HCT116 (cell line): ENCODE measurements at regions not wholly inside any gene's neighbourhood (a gene's known extent, or its start where the extent isn't known, plus 50 kb on each side); places are given as distances from the start of the nearest gene placed in this dataset.

Experiments used
- ATAC-seq: fragments of 200-7000 bp; cut with Tn5 transposase; 2 replicates; pipeline ENCODE4 v1.9.1; 2020; ENCODE audit warnings: mild to moderate bottlenecking, moderate library complexity
- BruUV-seq: library from RNA; stranded (reverse); fragments of 400-500 nt; replicated peaks from 2 replicates; lab custom pipeline; 2021; lab: Mats Ljungman, UMichigan
- CTCF ChIA-PET: fragments of 300-600 bp; sonication (Branson Sonifier 250); formaldehyde crosslinking; loops from one replicate; lab custom pipeline; 2021; ENCODE audit warnings: antibody characterized with exemption; lab: Charles Lee
- POLR2A ChIA-PET: fragments of 300-600, 350-600 bp; sonication (Branson Sonifier 250); formaldehyde crosslinking; loops from one replicate; lab custom pipeline; 2021; ENCODE audit warnings: antibody characterized with exemption; lab: Charles Lee
- RAD21 ChIA-PET, 2 experiments: fragments of 300-600 bp; sonication (Branson Sonifier 250); formaldehyde crosslinking; loops; one replicate each; lab custom pipeline; 2023; ENCODE audit warnings: low total read pairs in 2 of 2; ENCODE audit not compliant: uncharacterized antibody in 2 of 2, unreplicated experiment in 2 of 2, low non-redundant PET in 1 of 2; lab: Charles Lee
- DNase-seq: peaks from one replicate; pipeline ENCODE4 v3.0.0-alpha.2; 2010; ENCODE audit warnings: low read depth, low spot score
- H2AFZ ChIP-seq: fragments of 200-600 bp; shearing (Covaris generic), sonication (generic); 2 replicates; pipeline ENCODE4 v1.6.1; 2017; ENCODE audit warnings: low read depth, mixed run types, mixed read lengths, antibody characterized with exemption, low read length; ENCODE audit not compliant: poor library complexity, severe bottlenecking
- H3K27ac ChIP-seq: 2 replicates; pipeline ENCODE4 v1.5.1; 2012; ENCODE audit warnings: low read depth, low read length
- H3K27me3 ChIP-seq: fragments of 200-600 bp; sonication (generic); 2 replicates; pipeline ENCODE4 v1.6.1; 2016; ENCODE audit warnings: mixed run types, low read length, mixed read lengths; ENCODE audit not compliant: insufficient read depth
- H3K36me3 ChIP-seq, 2 experiments: fragments of 200-500 bp in 1 of 2; fragments of 200-600 bp in 1 of 2; sonication (Bioruptor generic) in 1 of 2; sonication (generic) in 1 of 2; 2 replicates each; pipeline versions ENCODE4 v1.5.1 to v1.6.1; 2014 to 2016; ENCODE audit warnings: low read length in 2 of 2, inconsistent platforms in 1 of 2, mixed read lengths in 1 of 2, mixed run types in 1 of 2; ENCODE audit not compliant: insufficient read depth in 2 of 2, control insufficient read depth in 1 of 2
- H3K4me1 ChIP-seq, 2 experiments: fragments of 200-600 bp in 1 of 2; sonication (generic) in 1 of 2; 2 replicates each; pipeline versions ENCODE4 v1.5.1 to v1.6.1; 2012 to 2017; ENCODE audit warnings: low read length in 2 of 2, inconsistent platforms in 1 of 2, mild to moderate bottlenecking in 1 of 2, mixed read lengths in 1 of 2, mixed run types in 1 of 2, moderate library complexity in 1 of 2; ENCODE audit not compliant: insufficient read depth in 2 of 2, control insufficient read depth in 1 of 2
- H3K4me2 ChIP-seq: fragments of 200-600 bp; sonication (generic); 2 replicates; pipeline ENCODE4 v1.6.1; 2017; ENCODE audit warnings: mixed run types, low read length, mixed read lengths
- H3K4me3 ChIP-seq, 2 experiments: fragments of 200-600 bp in 1 of 2; sonication (generic) in 1 of 2; replicated peaks in 1 of 2; 2 replicates each; pipeline ENCODE4 v1.5.1; 2011 to 2016; ENCODE audit warnings: low read length in 2 of 2, control low read depth in 1 of 2, low read depth in 1 of 2, mild to moderate bottlenecking in 1 of 2, mixed read lengths in 1 of 2, mixed run types in 1 of 2
- H3K79me2 ChIP-seq: fragments of 200-600 bp; sonication (generic); 2 replicates; pipeline ENCODE4 v1.6.1; 2017; ENCODE audit warnings: mild to moderate bottlenecking, mixed run types, low read length, moderate library complexity, mixed read lengths; ENCODE audit not compliant: insufficient read depth
- H3K9ac ChIP-seq: fragments of 200-600 bp; sonication (generic); 2 replicates; pipeline ENCODE4 v1.6.1; 2016; ENCODE audit warnings: low read length, mixed read lengths
- H3K9me2 ChIP-seq: fragments of 200-600 bp; sonication (generic), shearing (Covaris generic); 2 replicates; pipeline ENCODE4 v1.6.1; 2017; ENCODE audit warnings: mixed run types, mild to moderate bottlenecking, moderate library complexity; ENCODE audit not compliant: insufficient read depth
- H3K9me3 ChIP-seq, 2 experiments: fragments of 200-500 bp in 1 of 2; fragments of 200-600 bp in 1 of 2; sonication (Bioruptor generic) in 1 of 2; sonication (generic) in 1 of 2; 2 replicates each; pipeline ENCODE4 v1.6.1; 2014 to 2017; ENCODE audit warnings: low read length in 2 of 2, mixed read lengths in 2 of 2, inconsistent platforms in 1 of 2, low read depth in 1 of 2, mild to moderate bottlenecking in 1 of 2, mixed run types in 1 of 2, moderate library complexity in 1 of 2; ENCODE audit not compliant: control insufficient read depth in 1 of 2, insufficient read depth in 1 of 2
- H4K20me1 ChIP-seq: fragments of 200-600 bp; sonication (generic), shearing (Covaris generic); 2 replicates; pipeline ENCODE4 v1.6.1; 2017; ENCODE audit warnings: mixed run types, mild to moderate bottlenecking, moderate library complexity; ENCODE audit not compliant: insufficient read depth
- CEBPB ChIP-seq: IDR thresholded peaks from 2 replicates; pipeline ENCODE4 v1.6.1; 2012; ENCODE audit warnings: low read depth
- ELF1 ChIP-seq: IDR thresholded peaks from 2 replicates; pipeline ENCODE4 v1.6.1; 2012; ENCODE audit warnings: low read depth, borderline replicate concordance
- EZH2 ChIP-seq: fragments of 200-600 bp; sonication (generic); IDR thresholded peaks from 2 replicates; pipeline ENCODE4 v1.6.1; 2017; ENCODE audit warnings: antibody characterized with exemption, mixed run types
- EZH2phosphoT487 ChIP-seq: fragments of 200-600 bp; IDR thresholded peaks from 2 replicates; pipeline ENCODE4 v1.6.1; 2018; ENCODE audit warnings: antibody characterized with exemption, borderline replicate concordance
- JUND ChIP-seq: IDR thresholded peaks from 2 replicates; pipeline ENCODE4 v1.6.1; 2012
- POLR2A ChIP-seq: IDR thresholded peaks from 2 replicates; pipeline ENCODE4 v1.7.0; 2011; ENCODE audit warnings: borderline replicate concordance; ENCODE audit not compliant: insufficient read depth, insufficient read length; ENCODE audit errors: extremely low read depth
- POLR2AphosphoS5 ChIP-seq: IDR thresholded peaks from 2 replicates; pipeline ENCODE4 v1.6.1; 2011; ENCODE audit warnings: mild to moderate bottlenecking, low read depth, low read length, moderate library complexity
- RAD21 ChIP-seq: IDR thresholded peaks from 2 replicates; pipeline ENCODE4 v1.6.1; 2012; ENCODE audit warnings: low read depth, mild to moderate bottlenecking
- SP1 ChIP-seq: IDR thresholded peaks from 2 replicates; pipeline ENCODE4 v1.6.1; 2012; ENCODE audit warnings: low read depth
- SRF ChIP-seq: IDR thresholded peaks from 2 replicates; pipeline ENCODE4 v1.6.1; 2012; ENCODE audit warnings: low read depth
- YY1 ChIP-seq: IDR thresholded peaks from 2 replicates; pipeline ENCODE4 v1.6.1; 2011; ENCODE audit warnings: low read length, low read depth, moderate library complexity, mild to moderate bottlenecking; ENCODE audit not compliant: insufficient replicate concordance; ENCODE audit errors: extremely low read depth
- ZBTB33 ChIP-seq: IDR thresholded peaks from 2 replicates; pipeline ENCODE4 v1.6.1; 2011; ENCODE audit warnings: mild to moderate bottlenecking, low read length, moderate library complexity; ENCODE audit not compliant: insufficient replicate concordance; ENCODE audit errors: extremely low read depth
- ZNF274 ChIP-seq: fragments of 200-500 bp; sonication (Bioruptor generic); IDR thresholded peaks from 2 replicates; pipeline ENCODE4 v1.6.1; 2014; ENCODE audit warnings: mild to moderate bottlenecking, low read depth, low read length, inconsistent platforms
- intact Hi-C: fragments of 100-400 bp; cut with micrococcal nuclease; formaldehyde crosslinking; loops from 2 replicates; pipeline ENCODE4 v1.10.0; 2022
- TF ChIP-seq, protein P1 (sequence below), 3 experiments: fragments of 200-600 bp in 1 of 3; sonication (generic) in 1 of 3; IDR thresholded peaks in 2 of 3; conservative IDR thresholded peaks in 1 of 3; 2 replicates each; pipeline ENCODE4 v1.5.1; 2012 to 2017; ENCODE audit warnings: low read depth in 2 of 3, low read length in 2 of 3, antibody characterized with exemption in 1 of 3, borderline replicate concordance in 1 of 3, control low read depth in 1 of 3, mild to moderate bottlenecking in 1 of 3, mixed read lengths in 1 of 3, mixed run types in 1 of 3, moderate library complexity in 1 of 3; ENCODE audit not compliant: insufficient read depth in 1 of 3
- TF ChIP-seq, protein P2 (sequence below): IDR thresholded peaks from 2 replicates; pipeline ENCODE4 v1.6.1; 2012; ENCODE audit warnings: low read depth

DNA sequence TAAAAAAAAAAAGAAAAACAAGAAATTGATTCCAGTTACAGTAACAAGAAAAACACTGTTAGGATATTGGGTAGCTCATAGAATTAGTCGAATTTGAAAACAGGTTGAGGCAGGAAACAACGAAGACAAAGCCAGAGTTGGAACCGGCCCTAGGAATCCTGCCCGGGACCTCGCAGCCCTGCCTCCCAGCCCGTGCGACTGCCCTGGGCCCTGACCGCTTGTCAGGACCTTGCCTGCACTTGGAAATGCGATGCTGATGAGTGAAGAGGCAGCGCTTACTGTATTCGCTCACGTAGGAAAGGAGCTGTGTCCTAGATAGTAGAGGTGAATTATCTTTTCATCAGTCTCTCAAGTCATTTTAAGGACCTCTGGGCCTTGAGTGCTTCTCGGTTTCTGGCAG is 611.7 kb upstream of the FAT1 start:
- no peaks in the 10 kb centered on the region for H3K9me2 ChIP-seq
- ChIA-PET POLR2A (no interaction called here), CTCF (no interaction called here), RAD21 (no interaction called here)
- TF ChIP-seq ELF1 (no peak), CEBPB (no peak), YY1 (no peak), EZH2phosphoT487 (no peak), SP1 (no peak), ZBTB33 (no peak), SRF (no peak), JUND (no peak), POLR2A (no peak), EZH2 (no peak), ZNF274 (no peak), POLR2AphosphoS5 (no peak), RAD21 (no peak)
- TF ChIP-seq, protein P1, sequence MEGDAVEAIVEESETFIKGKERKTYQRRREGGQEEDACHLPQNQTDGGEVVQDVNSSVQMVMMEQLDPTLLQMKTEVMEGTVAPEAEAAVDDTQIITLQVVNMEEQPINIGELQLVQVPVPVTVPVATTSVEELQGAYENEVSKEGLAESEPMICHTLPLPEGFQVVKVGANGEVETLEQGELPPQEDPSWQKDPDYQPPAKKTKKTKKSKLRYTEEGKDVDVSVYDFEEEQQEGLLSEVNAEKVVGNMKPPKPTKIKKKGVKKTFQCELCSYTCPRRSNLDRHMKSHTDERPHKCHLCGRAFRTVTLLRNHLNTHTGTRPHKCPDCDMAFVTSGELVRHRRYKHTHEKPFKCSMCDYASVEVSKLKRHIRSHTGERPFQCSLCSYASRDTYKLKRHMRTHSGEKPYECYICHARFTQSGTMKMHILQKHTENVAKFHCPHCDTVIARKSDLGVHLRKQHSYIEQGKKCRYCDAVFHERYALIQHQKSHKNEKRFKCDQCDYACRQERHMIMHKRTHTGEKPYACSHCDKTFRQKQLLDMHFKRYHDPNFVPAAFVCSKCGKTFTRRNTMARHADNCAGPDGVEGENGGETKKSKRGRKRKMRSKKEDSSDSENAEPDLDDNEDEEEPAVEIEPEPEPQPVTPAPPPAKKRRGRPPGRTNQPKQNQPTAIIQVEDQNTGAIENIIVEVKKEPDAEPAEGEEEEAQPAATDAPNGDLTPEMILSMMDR (IDR thresholded peaks at IDR 0.05 in 2 of 3, conservative IDR thresholded peaks at IDR 0.05 in 1 of 3; ENCODE audit: borderline replicate concordance in 1 of 3, insufficient read depth in 1 of 3, low read depth in 2 of 3, low read length in 2 of 3), result no peak
- TF ChIP-seq, protein P2, sequence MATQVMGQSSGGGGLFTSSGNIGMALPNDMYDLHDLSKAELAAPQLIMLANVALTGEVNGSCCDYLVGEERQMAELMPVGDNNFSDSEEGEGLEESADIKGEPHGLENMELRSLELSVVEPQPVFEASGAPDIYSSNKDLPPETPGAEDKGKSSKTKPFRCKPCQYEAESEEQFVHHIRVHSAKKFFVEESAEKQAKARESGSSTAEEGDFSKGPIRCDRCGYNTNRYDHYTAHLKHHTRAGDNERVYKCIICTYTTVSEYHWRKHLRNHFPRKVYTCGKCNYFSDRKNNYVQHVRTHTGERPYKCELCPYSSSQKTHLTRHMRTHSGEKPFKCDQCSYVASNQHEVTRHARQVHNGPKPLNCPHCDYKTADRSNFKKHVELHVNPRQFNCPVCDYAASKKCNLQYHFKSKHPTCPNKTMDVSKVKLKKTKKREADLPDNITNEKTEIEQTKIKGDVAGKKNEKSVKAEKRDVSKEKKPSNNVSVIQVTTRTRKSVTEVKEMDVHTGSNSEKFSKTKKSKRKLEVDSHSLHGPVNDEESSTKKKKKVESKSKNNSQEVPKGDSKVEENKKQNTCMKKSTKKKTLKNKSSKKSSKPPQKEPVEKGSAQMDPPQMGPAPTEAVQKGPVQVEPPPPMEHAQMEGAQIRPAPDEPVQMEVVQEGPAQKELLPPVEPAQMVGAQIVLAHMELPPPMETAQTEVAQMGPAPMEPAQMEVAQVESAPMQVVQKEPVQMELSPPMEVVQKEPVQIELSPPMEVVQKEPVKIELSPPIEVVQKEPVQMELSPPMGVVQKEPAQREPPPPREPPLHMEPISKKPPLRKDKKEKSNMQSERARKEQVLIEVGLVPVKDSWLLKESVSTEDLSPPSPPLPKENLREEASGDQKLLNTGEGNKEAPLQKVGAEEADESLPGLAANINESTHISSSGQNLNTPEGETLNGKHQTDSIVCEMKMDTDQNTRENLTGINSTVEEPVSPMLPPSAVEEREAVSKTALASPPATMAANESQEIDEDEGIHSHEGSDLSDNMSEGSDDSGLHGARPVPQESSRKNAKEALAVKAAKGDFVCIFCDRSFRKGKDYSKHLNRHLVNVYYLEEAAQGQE, result no peak
- ATAC-seq, result no peak
- no peaks in the 10 kb centered on the region for H3K79me2 ChIP-seq
- no peak overlapping the region for H3K27ac ChIP-seq
- H2AFZ ChIP-seq, result no peak overlapping the region
- no peaks in the 10 kb centered on the region for H3K27me3 ChIP-seq
- no peaks in the 10 kb centered on the region for H3K4me1 ChIP-seq
- no peak for DNase-seq
- H3K9me3 ChIP-seq, result no peaks in the 10 kb centered on the region
- no peak overlapping the region for H3K9ac ChIP-seq
- H3K36me3 ChIP-seq, result no peaks in the 10 kb centered on the region
- no TSS peak for BruUV-seq
- H4K20me1 ChIP-seq, result no peaks in the 10 kb centered on the region
- H3K4me3 ChIP-seq, result no peak overlapping the region
- intact Hi-C loops, result no loop called here
- no peak overlapping the region for H3K4me2 ChIP-seq
